Parathyroid adenoma (tissue), 2 donors: ENCODE measurements at regions not wholly inside any gene's neighbourhood (a gene's known extent, or its start where the extent isn't known, plus 50 kb on each side); places are given as distances from the start of the nearest gene placed in this dataset.

ENCODE experiments used
- H2AFZ ChIP-seq: fragments of 300-600 bp; sonication (generic); one replicate; pipeline ENCODE4 v1.7.0; 2017; ENCODE audit warnings: antibody characterized with exemption, mild to moderate bottlenecking
- H3K27ac ChIP-seq: fragments of 300-600 bp; sonication (generic); one replicate; pipeline ENCODE4 v1.7.0; 2017
- H3K27me3 ChIP-seq: fragments of 300-600 bp; sonication (generic); one replicate; pipeline ENCODE4 v1.7.0; 2017; ENCODE audit warnings: low read length; ENCODE audit not compliant: control insufficient read depth, insufficient read depth
- H3K36me3 ChIP-seq: fragments of 300-600 bp; sonication (generic); one replicate; pipeline ENCODE4 v1.7.0; 2017; ENCODE audit warnings: low read length; ENCODE audit not compliant: control insufficient read depth, insufficient read depth
- H3K4me1 ChIP-seq: fragments of 300-600 bp; sonication (generic); one replicate; pipeline ENCODE4 v1.7.0; 2017; ENCODE audit warnings: control low read depth
- H3K4me2 ChIP-seq: fragments of 300-600 bp; sonication (generic); one replicate; pipeline ENCODE4 v1.7.0; 2017; ENCODE audit warnings: low read length
- H3K4me3 ChIP-seq: fragments of 300-600 bp; sonication (generic); one replicate; pipeline ENCODE4 v1.7.0; 2017; ENCODE audit warnings: low read depth, low read length
- H3K79me2 ChIP-seq: fragments of 300-600 bp; sonication (generic); one replicate; pipeline ENCODE4 v1.7.0; 2017; ENCODE audit warnings: control low read depth
- H3K9ac ChIP-seq: fragments of 300-600 bp; sonication (generic); one replicate; pipeline ENCODE4 v1.7.0; 2017; ENCODE audit warnings: mild to moderate bottlenecking
- H3K9me3 ChIP-seq: fragments of 300-600 bp; sonication (generic); one replicate; pipeline ENCODE4 v1.7.0; 2017; ENCODE audit warnings: low read length; ENCODE audit not compliant: control insufficient read depth
- CTCF ChIP-seq: fragments of 300-600 bp; sonication (generic); IDR thresholded peaks from one replicate; pipeline ENCODE4 v1.7.0; 2017; ENCODE audit warnings: antibody characterized with exemption, mild to moderate bottlenecking
- donor health status: primary hyperparathyroidism.

GRCh38 chr2:120503793-120504571, 158.0 kb downstream of the INHBB start:
- Histone ChIP-seq H3K4me1 (no peaks in the 10 kb centered on the region), H3K9me3 (no peaks in the 10 kb centered on the region), H2AFZ (no peak overlapping the region), H3K79me2 (no peaks in the 10 kb centered on the region), H3K9ac (no peak overlapping the region), H3K27me3 (no peaks in the 10 kb centered on the region), H3K4me2 (no peak overlapping the region), H3K4me3 (no peak overlapping the region), H3K36me3 (no peaks in the 10 kb centered on the region), H3K27ac (no peak overlapping the region)
- TF ChIP-seq CTCF: no peak

GRCh38 chr2:120504936-120505705, 159.2 kb downstream of the INHBB start:
- no peaks in the 10 kb centered on the region for H3K36me3 ChIP-seq
- H3K27ac ChIP-seq: no peak overlapping the region
- H3K9me3 ChIP-seq: no peaks in the 10 kb centered on the region
- no peak overlapping the region for H2AFZ ChIP-seq
- no peak overlapping the region for H3K4me2 ChIP-seq
- H3K4me3 ChIP-seq: no peak overlapping the region
- H3K9ac ChIP-seq: no peak overlapping the region
- no peaks in the 10 kb centered on the region for H3K27me3 ChIP-seq
- no peaks in the 10 kb centered on the region for H3K79me2 ChIP-seq
- no peaks in the 10 kb centered on the region for H3K4me1 ChIP-seq
- no peak for TF ChIP-seq CTCF

DNA sequence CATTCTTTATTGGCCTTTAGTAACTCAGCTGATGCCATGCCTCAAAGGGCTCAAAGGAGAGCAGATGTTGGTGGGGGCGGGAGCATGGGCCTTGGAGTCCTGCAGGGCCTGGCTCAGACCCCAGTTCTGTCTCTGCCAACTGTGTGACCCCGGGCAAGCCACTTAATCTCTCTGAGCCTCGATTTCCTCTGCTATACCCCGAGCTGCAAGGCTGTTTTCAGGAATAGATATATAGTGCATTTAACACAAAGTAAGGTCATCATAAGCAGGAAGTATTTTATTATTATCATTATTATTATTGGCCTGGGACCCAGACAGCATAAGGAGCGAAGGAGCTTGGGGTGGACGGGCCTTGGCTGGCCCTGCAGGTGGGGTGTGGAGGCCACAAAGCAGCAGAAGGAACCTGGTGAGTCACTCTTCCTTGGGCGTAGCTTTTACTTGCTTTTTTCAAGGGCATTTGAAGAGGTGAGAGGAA, 162.7 kb downstream of the INHBB start:
- no peaks in the 10 kb centered on the region for H3K79me2 ChIP-seq
- no peaks in the 10 kb centered on the region for H3K27me3 ChIP-seq
- no peak overlapping the region for H3K4me2 ChIP-seq
- no peak overlapping the region for H3K9ac ChIP-seq
- no peak for TF ChIP-seq CTCF
- no peaks in the 10 kb centered on the region for H3K9me3 ChIP-seq
- no peak overlapping the region for H3K27ac ChIP-seq
- no peak overlapping the region for H3K4me3 ChIP-seq
- H2AFZ ChIP-seq: no peak overlapping the region
- H3K4me1 ChIP-seq: no peaks in the 10 kb centered on the region
- no peaks in the 10 kb centered on the region for H3K36me3 ChIP-seq

- H2AFZ ChIP-seq: no peak overlapping the region
- H3K27me3 ChIP-seq: no peaks in the 10 kb centered on the region
- no peak overlapping the region for H3K4me3 ChIP-seq
- TF ChIP-seq CTCF: no peak
- H3K79me2 ChIP-seq: no peaks in the 10 kb centered on the region
- H3K9me3 ChIP-seq: no peaks in the 10 kb centered on the region
- no peaks in the 10 kb centered on the region for H3K4me1 ChIP-seq
- H3K36me3 ChIP-seq: no peaks in the 10 kb centered on the region
- H3K27ac ChIP-seq: no peak overlapping the region
- no peak overlapping the region for H3K9ac ChIP-seq
- no peak overlapping the region for H3K4me2 ChIP-seq
Measured at GRCh38 chr2:120509213-120509815, 163.4 kb downstream of the INHBB start.
